Ishikawa (cell line): ENCODE measurements at regions not wholly inside any gene's neighbourhood (a gene's known extent, or its start where the extent isn't known, plus 50 kb on each side); places are given as distances from the start of the nearest gene placed in this dataset.

Experiments used
- CEBPB ChIP-seq: IDR thresholded peaks from 2 replicates; pipeline ENCODE4 v1.6.1; 2012
- CREB1 ChIP-seq: IDR thresholded peaks from 2 replicates; pipeline ENCODE4 v1.6.1; 2012; ENCODE audit warnings: low read depth
- EGR1 ChIP-seq: IDR thresholded peaks from 2 replicates; pipeline ENCODE4 v1.6.1; 2012
- EP300 ChIP-seq: IDR thresholded peaks from 2 replicates; pipeline ENCODE4 v1.6.1; 2012; ENCODE audit warnings: borderline replicate concordance
- FOXM1 ChIP-seq: IDR thresholded peaks from 2 replicates; pipeline ENCODE4 v1.6.1; 2012; ENCODE audit warnings: low read depth, borderline replicate concordance
- NFIC ChIP-seq: IDR thresholded peaks from 2 replicates; pipeline ENCODE4 v1.6.1; 2012
- RAD21 ChIP-seq: IDR thresholded peaks from 2 replicates; pipeline ENCODE4 v1.6.1; 2012; ENCODE audit warnings: low read depth
- TAF1 ChIP-seq: IDR thresholded peaks from 2 replicates; pipeline ENCODE4 v1.6.1; 2012; ENCODE audit warnings: low read depth, mild to moderate bottlenecking
- TCF12 ChIP-seq: IDR thresholded peaks from 2 replicates; pipeline ENCODE4 v1.6.1; 2012; ENCODE audit warnings: low read depth
- TEAD4 ChIP-seq: IDR thresholded peaks from 2 replicates; pipeline ENCODE4 v1.6.1; 2012
- YY1 ChIP-seq: IDR thresholded peaks from 2 replicates; pipeline ENCODE4 v1.6.1; 2012; ENCODE audit warnings: low read depth
- ZBTB7A ChIP-seq: IDR thresholded peaks from 2 replicates; pipeline ENCODE4 v1.6.1; 2012; ENCODE audit warnings: low read depth
- TF ChIP-seq, protein P1 (sequence below): IDR thresholded peaks from 2 replicates; pipeline ENCODE4 v1.6.1; 2012
- TF ChIP-seq, protein P2 (sequence below): IDR thresholded peaks from 2 replicates; pipeline ENCODE4 v1.6.1; 2012
- TF ChIP-seq, protein P3 (sequence below): IDR thresholded peaks from 2 replicates; pipeline ENCODE4 v1.6.1; 2012; ENCODE audit warnings: low read depth, mild to moderate bottlenecking

DNA sequence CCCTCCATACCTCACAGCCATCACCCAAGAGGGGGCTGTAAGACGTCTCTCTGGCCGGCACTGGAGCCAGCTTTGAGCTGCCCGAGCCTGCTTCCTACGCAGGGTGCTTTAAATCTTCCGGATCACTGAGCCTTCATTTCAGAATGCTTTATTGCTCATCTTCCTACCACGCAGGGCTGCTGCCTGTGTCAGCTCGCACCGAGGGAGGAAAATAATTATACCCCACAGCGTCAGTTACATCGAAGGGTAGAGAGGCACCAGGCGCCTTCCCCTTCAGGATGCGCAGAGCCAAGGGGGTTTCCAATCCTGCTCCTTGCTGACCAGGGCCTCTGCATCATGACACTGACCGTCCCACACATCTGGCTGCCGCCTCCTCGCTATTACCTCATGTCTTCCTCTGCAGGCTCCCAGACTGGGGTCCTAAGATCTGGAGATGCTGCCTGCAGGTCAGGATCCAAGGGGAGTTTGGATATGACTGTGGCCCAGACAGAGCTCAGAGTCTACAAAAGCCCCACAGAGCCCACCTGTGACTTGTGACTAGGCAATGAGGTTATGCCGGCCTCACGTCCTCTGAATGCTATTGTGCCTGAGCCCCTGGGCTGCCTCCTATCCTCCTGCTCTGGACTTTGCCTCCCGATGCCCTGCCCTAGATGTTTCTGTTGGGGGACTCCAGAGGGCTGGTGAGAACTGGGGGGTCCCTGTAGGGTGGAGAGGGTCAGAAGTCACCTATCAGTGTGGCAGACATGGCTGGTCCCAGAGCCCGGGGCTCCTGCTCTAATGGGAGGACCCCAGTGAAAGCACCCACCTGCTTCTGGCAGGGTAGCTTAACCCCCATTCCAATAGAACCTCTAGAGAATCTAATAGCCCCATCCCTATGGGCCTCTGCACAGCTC is 220.3 kb upstream of the RTL1 start:
- TF ChIP-seq ZBTB7A = no peak

DNA sequence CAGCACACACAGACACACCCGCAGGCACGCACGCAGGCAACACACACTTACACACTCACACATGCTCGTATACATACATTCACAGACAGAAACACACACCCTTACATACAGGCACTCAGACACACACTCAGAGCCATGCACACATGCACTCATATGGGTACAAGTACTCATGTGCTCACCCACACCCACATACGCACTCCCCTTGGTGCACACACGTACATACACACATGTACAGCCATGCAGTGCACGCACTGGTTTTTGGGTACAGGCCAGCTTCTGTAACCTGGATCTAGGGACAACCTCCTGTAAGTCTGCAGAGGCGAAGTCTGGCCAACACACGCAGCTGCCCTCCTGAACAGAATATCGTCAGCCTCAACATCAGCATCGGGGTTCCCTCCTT is 221.3 kb upstream of the RTL1 start:
- no peak for TF ChIP-seq EGR1
- TF ChIP-seq EP300 = no peak
- TF ChIP-seq TEAD4 = no peak
- TF ChIP-seq YY1 = no peak
- TF ChIP-seq, protein P1, sequence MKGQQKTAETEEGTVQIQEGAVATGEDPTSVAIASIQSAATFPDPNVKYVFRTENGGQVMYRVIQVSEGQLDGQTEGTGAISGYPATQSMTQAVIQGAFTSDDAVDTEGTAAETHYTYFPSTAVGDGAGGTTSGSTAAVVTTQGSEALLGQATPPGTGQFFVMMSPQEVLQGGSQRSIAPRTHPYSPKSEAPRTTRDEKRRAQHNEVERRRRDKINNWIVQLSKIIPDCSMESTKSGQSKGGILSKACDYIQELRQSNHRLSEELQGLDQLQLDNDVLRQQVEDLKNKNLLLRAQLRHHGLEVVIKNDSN = no peak
- TF ChIP-seq, protein P2, sequence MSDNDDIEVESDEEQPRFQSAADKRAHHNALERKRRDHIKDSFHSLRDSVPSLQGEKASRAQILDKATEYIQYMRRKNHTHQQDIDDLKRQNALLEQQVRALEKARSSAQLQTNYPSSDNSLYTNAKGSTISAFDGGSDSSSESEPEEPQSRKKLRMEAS = no peak
- TF ChIP-seq RAD21 = no peak

DNA sequence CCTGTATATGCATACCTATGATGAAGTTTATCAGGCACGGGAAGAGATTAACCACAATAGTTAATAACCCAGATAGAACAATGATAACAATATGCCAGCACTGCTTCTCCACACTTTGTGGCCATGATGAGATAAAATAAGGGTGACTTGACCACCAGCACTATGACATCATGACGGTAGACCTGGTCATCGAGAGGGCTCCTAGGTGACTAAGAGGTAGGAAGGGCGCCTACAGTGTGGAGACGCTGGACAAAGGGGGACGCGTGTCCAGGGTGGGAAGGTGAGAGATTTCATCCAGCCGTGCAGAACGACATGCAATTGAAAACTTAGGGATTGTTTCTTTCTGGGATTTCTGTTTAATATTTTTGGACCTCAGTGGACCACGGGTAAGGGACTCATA is 221.8 kb upstream of the RTL1 start:
- TF ChIP-seq RAD21 (no peak), TEAD4 (no peak), ZBTB7A (no peak), YY1 (no peak), EGR1 (no peak), CEBPB (no peak)
- TF ChIP-seq, protein P1 = no peak

DNA sequence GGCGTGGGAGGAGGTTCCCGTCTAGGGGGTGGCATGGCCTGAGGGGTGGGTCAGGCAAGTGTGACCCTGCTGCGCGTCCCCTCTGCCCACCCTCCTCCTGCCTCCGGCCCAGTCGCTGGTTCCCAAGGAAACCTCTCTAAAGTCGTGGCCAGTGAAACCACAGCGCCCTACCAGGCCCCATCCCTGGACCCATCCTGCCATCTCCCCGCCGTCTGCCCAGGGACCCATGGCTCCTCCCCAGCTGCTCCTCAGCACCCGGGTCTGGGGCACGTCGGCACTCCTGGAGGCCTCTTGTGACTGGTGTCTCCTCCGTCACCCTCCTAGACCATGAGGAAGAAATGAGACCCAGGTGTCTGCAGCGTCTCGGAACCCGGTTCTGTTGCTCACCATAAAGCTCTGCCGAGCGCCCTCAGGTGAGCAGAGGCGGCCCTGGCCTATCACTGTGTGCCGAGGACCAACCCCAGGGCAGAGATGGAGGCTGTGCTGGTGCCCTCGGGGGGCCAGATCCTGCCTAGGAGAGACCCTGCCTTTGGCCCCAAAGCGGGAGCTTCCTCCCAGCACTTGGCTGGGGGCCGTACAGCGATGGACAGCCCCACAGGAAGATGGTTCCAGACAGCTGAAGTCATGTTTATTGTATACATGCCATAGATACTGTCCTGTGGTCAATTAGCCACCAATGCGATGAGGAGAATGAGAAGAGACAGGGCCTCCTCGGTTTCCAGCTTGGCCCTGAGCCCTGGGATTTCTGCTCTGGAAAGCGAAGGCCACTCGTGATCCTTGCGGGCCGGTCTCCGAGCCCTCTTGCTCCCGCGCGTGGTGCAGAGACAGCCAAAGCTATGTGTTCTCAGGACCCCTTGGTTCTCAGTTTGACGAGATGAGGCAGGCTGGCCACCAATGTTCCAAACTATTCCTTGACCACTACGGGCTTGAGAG is 222.5 kb upstream of the RTL1 start:
- no peak for TF ChIP-seq FOXM1
- TF ChIP-seq, protein P3, sequence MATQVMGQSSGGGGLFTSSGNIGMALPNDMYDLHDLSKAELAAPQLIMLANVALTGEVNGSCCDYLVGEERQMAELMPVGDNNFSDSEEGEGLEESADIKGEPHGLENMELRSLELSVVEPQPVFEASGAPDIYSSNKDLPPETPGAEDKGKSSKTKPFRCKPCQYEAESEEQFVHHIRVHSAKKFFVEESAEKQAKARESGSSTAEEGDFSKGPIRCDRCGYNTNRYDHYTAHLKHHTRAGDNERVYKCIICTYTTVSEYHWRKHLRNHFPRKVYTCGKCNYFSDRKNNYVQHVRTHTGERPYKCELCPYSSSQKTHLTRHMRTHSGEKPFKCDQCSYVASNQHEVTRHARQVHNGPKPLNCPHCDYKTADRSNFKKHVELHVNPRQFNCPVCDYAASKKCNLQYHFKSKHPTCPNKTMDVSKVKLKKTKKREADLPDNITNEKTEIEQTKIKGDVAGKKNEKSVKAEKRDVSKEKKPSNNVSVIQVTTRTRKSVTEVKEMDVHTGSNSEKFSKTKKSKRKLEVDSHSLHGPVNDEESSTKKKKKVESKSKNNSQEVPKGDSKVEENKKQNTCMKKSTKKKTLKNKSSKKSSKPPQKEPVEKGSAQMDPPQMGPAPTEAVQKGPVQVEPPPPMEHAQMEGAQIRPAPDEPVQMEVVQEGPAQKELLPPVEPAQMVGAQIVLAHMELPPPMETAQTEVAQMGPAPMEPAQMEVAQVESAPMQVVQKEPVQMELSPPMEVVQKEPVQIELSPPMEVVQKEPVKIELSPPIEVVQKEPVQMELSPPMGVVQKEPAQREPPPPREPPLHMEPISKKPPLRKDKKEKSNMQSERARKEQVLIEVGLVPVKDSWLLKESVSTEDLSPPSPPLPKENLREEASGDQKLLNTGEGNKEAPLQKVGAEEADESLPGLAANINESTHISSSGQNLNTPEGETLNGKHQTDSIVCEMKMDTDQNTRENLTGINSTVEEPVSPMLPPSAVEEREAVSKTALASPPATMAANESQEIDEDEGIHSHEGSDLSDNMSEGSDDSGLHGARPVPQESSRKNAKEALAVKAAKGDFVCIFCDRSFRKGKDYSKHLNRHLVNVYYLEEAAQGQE = no peak
- no peak for TF ChIP-seq EGR1
- TF ChIP-seq TCF12 = no peak
- no peak for TF ChIP-seq TEAD4
- TF ChIP-seq NFIC = no peak
- TF ChIP-seq CEBPB = no peak
- TF ChIP-seq, protein P1 = no peak

DNA sequence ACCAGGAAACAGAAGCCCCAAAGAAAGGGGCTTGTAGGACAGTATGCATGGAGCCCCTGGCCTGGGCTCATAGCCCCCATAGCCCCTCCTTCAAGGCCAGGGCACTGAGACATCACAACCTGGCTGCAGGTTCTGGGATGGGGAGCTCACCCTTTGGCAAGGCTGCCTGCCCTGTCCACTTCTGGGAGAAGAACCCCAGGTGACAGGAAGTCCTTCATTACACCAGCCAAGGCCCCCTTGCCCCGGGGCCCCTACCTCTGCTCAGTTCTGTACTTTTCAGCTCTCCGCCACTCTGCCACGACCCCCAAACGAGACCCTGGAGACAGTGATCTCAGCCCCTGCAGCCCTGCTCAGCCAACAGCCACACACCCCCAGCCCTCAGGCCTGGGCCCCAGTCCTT is 223.2 kb upstream of the RTL1 start:
- no peak for TF ChIP-seq TCF12

DNA sequence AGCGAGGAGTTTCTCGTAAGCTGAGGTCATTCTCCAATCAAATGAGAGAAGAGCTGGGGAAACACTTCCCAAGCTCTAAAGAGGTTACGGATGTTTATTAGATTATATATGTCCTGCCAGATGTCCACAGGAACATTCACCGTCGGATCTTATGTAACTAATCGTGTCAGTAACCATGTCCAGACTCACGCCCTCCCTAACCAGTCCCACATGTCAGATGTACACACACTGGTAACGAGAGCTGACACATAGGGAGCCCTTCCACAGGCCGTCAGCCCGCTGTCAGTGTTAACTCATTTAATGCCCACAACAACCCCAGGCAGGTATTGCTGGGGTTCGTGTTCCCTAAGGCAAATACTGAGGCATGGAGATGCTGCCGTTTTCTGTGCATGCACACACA is 223.7 kb upstream of the RTL1 start:
- TF ChIP-seq TAF1 (no peak), NFIC (no peak), EP300 (no peak), EGR1 (no peak), CEBPB (no peak), TCF12 (no peak), TEAD4 (no peak), YY1 (no peak), CREB1 (no peak), ZBTB7A (no peak), RAD21 (no peak), FOXM1 (no peak)
- TF ChIP-seq, protein P3 = no peak
- TF ChIP-seq, protein P1 = no peak
- TF ChIP-seq, protein P2 = no peak
